Mucosa of stomach (tissue), 1 donor: ENCODE measurements at regions not wholly inside any gene's neighbourhood (a gene's known extent, or its start where the extent isn't known, plus 50 kb on each side); places are given as distances from the start of the nearest gene placed in this dataset.
"Not testable (repeated sequence)": the region's sequence is repeated elsewhere in the genome, so short reads cannot be mapped to it uniquely, and the experiment has no call there.

Experiments
- H3K27me3 ChIP-seq: one replicate; pipeline ENCODE4 v1.7.0; 2013; ENCODE audit warnings: mild to moderate bottlenecking, low read length; ENCODE audit not compliant: control insufficient read depth, insufficient read depth
- H3K36me3 ChIP-seq: one replicate; pipeline ENCODE4 v1.7.0; 2013; ENCODE audit warnings: low read length; ENCODE audit not compliant: control insufficient read depth, insufficient read depth
- H3K4me1 ChIP-seq: one replicate; pipeline ENCODE4 v1.7.0; 2013; ENCODE audit warnings: mild to moderate bottlenecking, low read length; ENCODE audit not compliant: control insufficient read depth, insufficient read depth
- H3K4me3 ChIP-seq: one replicate; pipeline ENCODE4 v1.7.0; 2013; ENCODE audit warnings: low read length
- H3K9ac ChIP-seq: one replicate; pipeline ENCODE4 v1.7.0; 2013; ENCODE audit warnings: mild to moderate bottlenecking, low read length, moderate library complexity
- H3K9me3 ChIP-seq: one replicate; pipeline ENCODE4 v1.7.0; 2013; ENCODE audit warnings: mild to moderate bottlenecking, low read length, moderate library complexity; ENCODE audit not compliant: control insufficient read depth
- donor health status: Pancreatic carcinoma.

DNA sequence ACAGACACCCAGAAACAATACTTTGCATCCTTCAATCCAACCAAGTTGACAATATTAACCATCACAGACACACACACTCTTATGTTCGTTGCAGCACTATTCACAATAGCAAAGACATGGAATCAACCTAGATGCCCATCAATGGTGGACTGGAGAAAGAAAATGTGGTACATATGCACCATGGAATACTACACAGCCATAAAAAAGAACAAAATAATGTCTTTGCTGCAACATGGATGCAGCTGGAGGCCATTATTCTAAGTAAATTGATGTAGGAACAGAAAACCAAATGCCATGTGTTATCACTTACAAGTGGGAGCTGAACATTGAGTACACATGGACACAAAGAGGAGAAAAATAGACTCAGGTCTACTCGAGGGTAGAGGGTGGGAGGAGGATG lies 102.2 kb upstream of the KRAS start:
- not testable (repeated sequence) for H3K4me3 ChIP-seq, H3K36me3 ChIP-seq, H3K27me3 ChIP-seq, H3K4me1 ChIP-seq, H3K9me3 ChIP-seq, H3K9ac ChIP-seq

GRCh38 chr12:25352083-25352918 lies 101.6 kb upstream of the KRAS start:
- no peaks in the 10 kb centered on the region for H3K4me1 ChIP-seq
- H3K9ac ChIP-seq, result no peak overlapping the region
- no peaks in the 10 kb centered on the region for H3K27me3 ChIP-seq
- no peaks in the 10 kb centered on the region for H3K36me3 ChIP-seq
- no peaks in the 10 kb centered on the region for H3K9me3 ChIP-seq
- no peak overlapping the region for H3K4me3 ChIP-seq

DNA sequence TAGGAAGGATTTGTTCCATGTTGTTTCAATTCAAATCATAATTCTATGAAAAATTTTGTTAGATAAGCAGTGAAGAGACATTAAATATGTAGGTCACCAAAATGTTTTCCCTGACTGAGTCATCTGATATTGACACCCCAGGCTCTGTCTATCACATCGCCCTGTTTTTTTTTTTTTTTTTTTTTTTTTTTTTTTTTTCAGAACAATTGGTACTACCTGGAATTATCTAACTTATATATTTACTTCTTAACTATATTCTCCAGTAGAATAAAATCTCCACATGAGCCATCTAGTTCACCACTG lies 97.8 kb upstream of the KRAS start:
- Histone ChIP-seq H3K9ac (no peak overlapping the region), H3K4me1 (no peaks in the 10 kb centered on the region), H3K36me3 (no peaks in the 10 kb centered on the region), H3K4me3 (no peak overlapping the region), H3K27me3 (no peaks in the 10 kb centered on the region), H3K9me3 (no peaks in the 10 kb centered on the region)

GRCh38 chr12:25347716-25348592 lies 97.2 kb upstream of the KRAS start:
- Histone ChIP-seq H3K27me3 (no peaks in the 10 kb centered on the region), H3K36me3 (no peaks in the 10 kb centered on the region), H3K9ac (no peak overlapping the region), H3K4me3 (no peak overlapping the region), H3K4me1 (no peaks in the 10 kb centered on the region), H3K9me3 (no peaks in the 10 kb centered on the region)

DNA sequence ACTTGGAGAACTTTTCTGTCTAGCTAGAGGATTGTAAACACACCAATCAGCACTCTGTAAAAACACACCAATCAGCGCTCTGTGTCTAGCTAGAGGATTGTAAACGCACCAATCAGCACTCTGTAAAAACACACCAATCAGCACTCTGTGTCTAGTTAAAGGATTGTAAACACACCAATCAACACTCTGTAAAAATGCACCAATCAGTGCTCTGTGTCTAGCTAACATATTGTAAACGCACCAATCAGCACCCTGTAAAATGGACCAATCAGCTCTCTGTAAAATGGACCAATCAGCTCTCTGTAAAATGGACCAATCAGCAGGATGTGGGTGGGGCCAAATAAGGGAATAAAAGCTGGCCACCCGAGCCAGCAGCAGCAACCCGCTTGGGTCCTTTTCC lies 91.1 kb upstream of the KRAS start:
- H3K9me3 ChIP-seq, H3K27me3 ChIP-seq, H3K36me3 ChIP-seq, H3K4me3 ChIP-seq, H3K4me1 ChIP-seq, H3K9ac ChIP-seq: not testable (repeated sequence)

GRCh38 chr12:25337916-25338315 lies 87.2 kb upstream of the KRAS start:
- Histone ChIP-seq H3K9me3 (no peaks in the 10 kb centered on the region), H3K36me3 (no peaks in the 10 kb centered on the region), H3K9ac (no peak overlapping the region), H3K4me3 (no peak overlapping the region), H3K4me1 (no peaks in the 10 kb centered on the region), H3K27me3 (no peaks in the 10 kb centered on the region)

GRCh38 chr12:25332143-25332542 lies 81.4 kb upstream of the KRAS start:
- Histone ChIP-seq H3K9ac (no peak overlapping the region), H3K4me3 (no peak overlapping the region), H3K9me3 (no peaks in the 10 kb centered on the region), H3K27me3 (peaks cover 4% of the 10 kb centered on the region), H3K36me3 (no peaks in the 10 kb centered on the region), H3K4me1 (no peaks in the 10 kb centered on the region)

DNA sequence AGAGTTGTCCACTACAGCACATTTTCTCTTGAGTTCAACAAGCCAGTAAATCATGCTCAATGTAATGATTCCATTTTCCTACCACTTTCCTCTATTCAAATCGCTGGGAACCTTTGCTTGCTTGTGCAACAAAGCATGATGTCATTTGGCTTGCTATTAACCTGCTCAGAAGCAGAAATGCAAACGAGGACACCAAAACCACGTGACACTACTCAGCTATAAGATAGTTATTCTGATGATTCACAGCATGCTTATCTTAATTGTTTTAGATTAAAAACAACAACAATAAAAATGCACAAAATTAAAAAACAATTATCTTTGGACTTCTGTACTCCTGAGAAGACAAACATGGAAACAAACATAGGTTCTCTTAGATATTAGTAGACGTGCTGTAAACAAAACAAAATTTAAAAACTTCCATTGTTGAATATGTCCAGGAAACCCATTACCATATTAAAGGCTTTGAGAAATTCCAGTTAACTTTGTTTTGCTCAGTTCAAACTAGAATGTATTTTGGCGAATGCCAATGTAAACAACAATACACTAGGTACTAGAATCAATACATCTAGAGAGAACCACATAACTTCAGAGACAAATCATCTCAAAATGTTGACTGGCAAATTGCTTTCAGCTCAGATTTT lies 77.5 kb upstream of the KRAS start:
- peaks cover 4% of the 10 kb centered on the region for H3K27me3 ChIP-seq
- H3K36me3 ChIP-seq, result no peaks in the 10 kb centered on the region
- H3K9ac ChIP-seq, result no peak overlapping the region
- H3K4me1 ChIP-seq, result no peaks in the 10 kb centered on the region
- H3K4me3 ChIP-seq, result no peak overlapping the region
- no peaks in the 10 kb centered on the region for H3K9me3 ChIP-seq

DNA sequence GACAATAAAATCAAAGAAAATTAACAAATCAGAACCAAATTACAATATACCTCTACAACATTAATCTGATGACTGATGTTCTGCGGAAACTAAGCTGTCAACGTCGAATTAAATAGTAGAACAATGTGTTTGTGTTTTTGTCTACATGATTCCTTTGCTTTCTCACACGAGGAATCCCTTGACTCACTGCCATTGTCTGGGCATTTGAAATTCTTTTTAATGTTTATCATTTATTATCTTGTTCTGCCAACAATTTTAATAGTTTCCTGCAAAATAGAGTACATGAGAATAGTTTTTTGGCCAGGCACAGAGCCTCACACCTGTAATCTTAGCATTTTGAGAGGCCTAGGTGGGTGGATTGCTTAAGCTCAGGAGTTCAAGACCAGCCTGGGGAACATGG lies 76.6 kb upstream of the KRAS start:
- Histone ChIP-seq H3K4me1 (no peaks in the 10 kb centered on the region), H3K9me3 (no peaks in the 10 kb centered on the region), H3K4me3 (no peak overlapping the region), H3K9ac (no peak overlapping the region), H3K27me3 (peaks cover 4% of the 10 kb centered on the region), H3K36me3 (no peaks in the 10 kb centered on the region)

DNA sequence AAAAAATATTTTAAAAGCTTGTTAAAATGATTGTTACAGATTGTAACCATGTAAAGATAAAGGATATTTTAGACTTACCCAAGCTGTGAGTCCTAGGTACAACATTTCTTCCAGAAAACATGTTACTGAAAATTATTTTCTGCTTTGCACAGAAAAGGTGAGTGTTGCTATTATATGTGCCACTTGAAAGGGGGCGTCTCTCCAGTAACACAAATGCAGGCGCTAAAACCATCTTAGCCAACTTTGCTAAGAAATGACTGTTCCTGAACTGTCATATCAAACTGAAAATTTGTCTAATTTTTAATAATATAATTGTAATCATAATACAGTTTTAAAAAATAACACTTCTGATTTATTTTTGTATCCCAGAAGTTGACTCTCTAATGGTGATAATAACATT lies 75.6 kb upstream of the KRAS start:
- Histone ChIP-seq H3K4me1 (no peaks in the 10 kb centered on the region), H3K36me3 (no peaks in the 10 kb centered on the region), H3K9ac (no peak overlapping the region), H3K9me3 (no peaks in the 10 kb centered on the region), H3K27me3 (peaks cover 2% of the 10 kb centered on the region), H3K4me3 (no peak overlapping the region)

DNA sequence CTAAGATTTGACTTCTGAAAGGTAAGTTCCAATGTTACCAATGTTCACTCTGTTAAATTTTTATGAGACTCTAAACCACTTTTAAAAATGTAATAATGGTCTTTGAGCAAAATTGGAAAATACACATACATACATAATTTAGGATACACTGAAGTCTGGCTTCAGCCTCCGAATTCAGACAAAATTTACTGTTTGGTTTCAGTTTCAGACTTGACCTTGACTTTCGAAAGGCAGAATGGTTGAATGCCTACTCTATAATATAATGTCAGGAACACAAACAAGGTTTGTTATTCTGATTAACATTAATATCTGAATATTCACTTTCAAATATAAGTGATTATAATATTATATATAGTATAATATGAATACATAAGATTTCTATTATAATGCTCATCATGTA lies 74.1 kb upstream of the KRAS start:
- Histone ChIP-seq H3K36me3 (no peaks in the 10 kb centered on the region), H3K4me1 (no peaks in the 10 kb centered on the region), H3K27me3 (no peaks in the 10 kb centered on the region), H3K9ac (no peak overlapping the region), H3K4me3 (no peak overlapping the region), H3K9me3 (no peaks in the 10 kb centered on the region)

DNA sequence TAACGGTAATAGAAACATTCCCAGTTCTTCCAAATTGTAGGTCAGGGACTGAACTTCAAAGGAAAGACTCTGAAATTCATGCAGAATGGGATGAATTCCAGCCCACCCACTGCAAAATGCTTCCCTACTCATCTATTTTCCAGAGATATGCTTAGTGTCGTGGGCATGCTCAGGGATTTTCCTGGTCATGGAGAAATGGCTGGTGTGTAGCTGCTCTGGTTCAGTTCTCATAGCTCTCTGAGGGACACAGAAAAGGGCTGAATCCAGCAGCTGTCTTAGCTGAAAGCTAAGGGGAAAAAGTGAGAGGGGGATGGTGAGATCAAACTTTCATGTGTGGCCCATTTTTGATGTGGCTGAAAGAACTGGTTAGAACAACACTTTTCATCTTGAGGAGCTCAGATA lies 72.9 kb upstream of the KRAS start:
- Histone ChIP-seq H3K36me3 (no peaks in the 10 kb centered on the region), H3K4me1 (no peaks in the 10 kb centered on the region), H3K4me3 (no peak overlapping the region), H3K27me3 (no peaks in the 10 kb centered on the region), H3K9ac (no peak overlapping the region), H3K9me3 (no peaks in the 10 kb centered on the region)
